Thyroid gland (tissue), 4 donors: ENCODE measurements at regions not wholly inside any gene's neighbourhood (a gene's known extent, or its start where the extent isn't known, plus 50 kb on each side); places are given as distances from the start of the nearest gene placed in this dataset.

Experiments used
- DNase-seq, 2 donors: peaks; one replicate each; pipeline ENCODE4 v3.0.0-alpha.2; 2019
- H3K27ac ChIP-seq, 3 donors: fragments of 200-600 bp; sonication (generic); 1 replicate in 2 of 3; 2 replicates in 1 of 3; pipeline ENCODE4 v1.5.1; 2016 to 2019; ENCODE audit warnings: mild to moderate bottlenecking in 1 of 3, moderate library complexity in 1 of 3
- H3K27me3 ChIP-seq: fragments of 200-600 bp; sonication (generic); one replicate; pipeline ENCODE4 v1.5.1; 2019
- H3K36me3 ChIP-seq, 2 donors: fragments of 200-600 bp; sonication (generic); one replicate each; pipeline ENCODE4 v1.5.1; 2016 to 2019
- H3K4me1 ChIP-seq, 2 donors: fragments of 200-600 bp; sonication (generic); one replicate each; pipeline ENCODE4 v1.5.1; 2017 to 2019
- H3K4me3 ChIP-seq, 3 donors: fragments of 200-600 bp; sonication (generic); replicated peaks in 1 of 3; 1 replicate in 2 of 3; 2 replicates in 1 of 3; pipeline ENCODE4 v1.5.1; 2016; ENCODE audit warnings: mild to moderate bottlenecking in 1 of 3
- H3K9me3 ChIP-seq: fragments of 200-600 bp; sonication (generic); one replicate; pipeline ENCODE4 v1.5.1; 2017
- CTCF ChIP-seq, 6 experiments: fragments of 200-600 bp in 3 of 6; fragments of 450-650 bp in 3 of 6; sonication (generic) in 3 of 6; IDR thresholded peaks; one replicate each; pipeline ENCODE4 v1.5.1; 2016 to 2019; ENCODE audit warnings: antibody characterized with exemption in 6 of 6, mild to moderate bottlenecking in 2 of 6, inconsistent platforms in 1 of 6, moderate library complexity in 1 of 6
- POLR2A ChIP-seq, 2 donors: fragments of 450-650 bp; IDR thresholded peaks; one replicate each; pipeline ENCODE4 v1.6.1; 2017; ENCODE audit warnings: antibody characterized with exemption in 2 of 2, mild to moderate bottlenecking in 2 of 2, moderate library complexity in 1 of 2
- WGBS, 2 donors: methylation state at CpG; one replicate each; pipeline ENCODE4 v1.1.5; 2017; 5-methylcytosine and 5-hydroxymethylcytosine counted together
- intact Hi-C: fragments of 100-400 bp; cut with DNase I; formaldehyde crosslinking; loops from one replicate; pipeline ENCODE4 v1.15.1; 2023

GRCh38 chr4:121534187-121534586 lies 153.4 kb upstream of the QRFPR start:
- no peak overlapping the region for H3K27ac ChIP-seq
- TF ChIP-seq CTCF (IDR thresholded peaks at IDR 0.05), result no peak
- intact Hi-C loops, result no loop called here
- H3K4me3 ChIP-seq, result no peak overlapping the region
- no peak for DNase-seq
- H3K4me1 ChIP-seq, result no peaks in the 10 kb centered on the region
- H3K27me3 ChIP-seq, result no peaks in the 10 kb centered on the region
- no peaks in the 10 kb centered on the region for H3K9me3 ChIP-seq
- no peaks in the 10 kb centered on the region for H3K36me3 ChIP-seq
- 81 to 83% methylated on average over 2 of the region's 2 CpGs for WGBS, 2 donors

GRCh38 chr4:121526509-121526908 lies 145.7 kb upstream of the QRFPR start:
- Histone ChIP-seq H3K36me3 (no peaks in the 10 kb centered on the region), H3K9me3 (no peaks in the 10 kb centered on the region), H3K27me3 (no peaks in the 10 kb centered on the region), H3K4me1 (no peaks in the 10 kb centered on the region), H3K4me3 (no peak overlapping the region), H3K27ac (no peak overlapping the region)
- no peak for DNase-seq
- TF ChIP-seq CTCF (IDR thresholded peaks at IDR 0.05) (no peak), POLR2A (IDR thresholded peaks at IDR 0.05) (no peak)
- WGBS, 2 donors, result 93 to 98% methylated on average over 3 of the region's 3 CpGs
- intact Hi-C loops, result no loop called here

- Histone ChIP-seq H3K9me3 (no peaks in the 10 kb centered on the region), H3K36me3 (no peaks in the 10 kb centered on the region), H3K27me3 (no peaks in the 10 kb centered on the region), H3K27ac (no peak overlapping the region), H3K4me1 (no peaks in the 10 kb centered on the region), H3K4me3 (no peak overlapping the region)
- intact Hi-C loops, result no loop called here
- DNase-seq, result no peak
- TF ChIP-seq CTCF (IDR thresholded peaks at IDR 0.05) (no peak), POLR2A (IDR thresholded peaks at IDR 0.05) (no peak)
- WGBS, 2 donors, result 84 to 86% methylated on average over 6 of the region's 6 CpGs
Measured at GRCh38 chr4:121519236-121519838, 138.5 kb upstream of the QRFPR start.

GRCh38 chr4:121517241-121517640 lies 136.4 kb upstream of the QRFPR start:
- WGBS, 2 donors, result 83 to 89% methylated on average over 2 of the region's 2 CpGs
- H3K4me3 ChIP-seq, result no peak overlapping the region
- no peaks in the 10 kb centered on the region for H3K4me1 ChIP-seq
- no peak for DNase-seq
- H3K36me3 ChIP-seq, result no peaks in the 10 kb centered on the region
- no peak overlapping the region for H3K27ac ChIP-seq
- TF ChIP-seq CTCF (IDR thresholded peaks at IDR 0.05) (no peak), POLR2A (IDR thresholded peaks at IDR 0.05) (no peak)
- H3K27me3 ChIP-seq, result no peaks in the 10 kb centered on the region
- intact Hi-C loops, result no loop called here
- H3K9me3 ChIP-seq, result no peaks in the 10 kb centered on the region

- H3K27ac ChIP-seq, result no peak overlapping the region
- no peaks in the 10 kb centered on the region for H3K4me1 ChIP-seq
- H3K36me3 ChIP-seq, result no peaks in the 10 kb centered on the region
- intact Hi-C loops, result no loop called here
- no peak for TF ChIP-seq CTCF (IDR thresholded peaks at IDR 0.05)
- no peak for TF ChIP-seq POLR2A (IDR thresholded peaks at IDR 0.05)
- WGBS, 2 donors, result 71 to 73% methylated on average over 10 of the region's 10 CpGs
- H3K27me3 ChIP-seq, result no peaks in the 10 kb centered on the region
- DNase-seq, result no peak
- H3K4me3 ChIP-seq, result no peak overlapping the region
- no peaks in the 10 kb centered on the region for H3K9me3 ChIP-seq
Measured at GRCh38 chr4:121514443-121514842, 133.6 kb upstream of the QRFPR start.
